Sigmoid colon (tissue), 3 donors: ENCODE measurements at regions not wholly inside any gene's neighbourhood (a gene's known extent, or its start where the extent isn't known, plus 50 kb on each side); places are given as distances from the start of the nearest gene placed in this dataset.

ENCODE experiments used
- POLR2A ChIP-seq, 2 donors: fragments of 450-650 bp; IDR thresholded peaks; one replicate each; pipeline ENCODE4 v1.6.1; 2016; ENCODE audit warnings: antibody characterized with exemption in 2 of 2, mild to moderate bottlenecking in 2 of 2, moderate library complexity in 2 of 2
- TF ChIP-seq, protein P1 (sequence below), 4 experiments: fragments of 450-650 bp in 3 of 4; fragments of 200-600 bp in 1 of 4; IDR thresholded peaks; one replicate each; pipeline ENCODE4 v1.5.1; 2016 to 2019; ENCODE audit warnings: antibody characterized with exemption in 4 of 4, mild to moderate bottlenecking in 3 of 4, moderate library complexity in 2 of 4

DNA sequence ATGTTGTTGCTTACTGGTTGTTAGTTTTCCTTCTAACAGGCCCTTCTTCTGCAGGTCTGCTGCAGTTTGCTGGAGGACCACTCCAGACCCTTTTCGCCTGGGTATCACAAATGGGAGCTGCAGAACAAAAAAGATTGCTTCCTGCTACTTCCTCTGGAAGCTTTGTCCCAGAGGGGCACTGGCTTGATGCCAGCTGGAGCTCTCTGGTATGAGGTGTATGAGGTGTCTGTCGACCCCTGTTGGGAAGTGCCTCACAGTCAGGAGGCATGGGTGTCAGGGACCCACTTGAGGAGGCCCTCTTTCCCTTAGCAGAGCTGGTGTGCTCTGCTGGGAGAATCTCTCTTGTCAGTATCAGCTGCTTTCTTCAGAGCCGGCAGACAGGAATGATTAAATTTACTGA, 127.4 kb upstream of the EDA2R start:
- TF ChIP-seq, protein P1, sequence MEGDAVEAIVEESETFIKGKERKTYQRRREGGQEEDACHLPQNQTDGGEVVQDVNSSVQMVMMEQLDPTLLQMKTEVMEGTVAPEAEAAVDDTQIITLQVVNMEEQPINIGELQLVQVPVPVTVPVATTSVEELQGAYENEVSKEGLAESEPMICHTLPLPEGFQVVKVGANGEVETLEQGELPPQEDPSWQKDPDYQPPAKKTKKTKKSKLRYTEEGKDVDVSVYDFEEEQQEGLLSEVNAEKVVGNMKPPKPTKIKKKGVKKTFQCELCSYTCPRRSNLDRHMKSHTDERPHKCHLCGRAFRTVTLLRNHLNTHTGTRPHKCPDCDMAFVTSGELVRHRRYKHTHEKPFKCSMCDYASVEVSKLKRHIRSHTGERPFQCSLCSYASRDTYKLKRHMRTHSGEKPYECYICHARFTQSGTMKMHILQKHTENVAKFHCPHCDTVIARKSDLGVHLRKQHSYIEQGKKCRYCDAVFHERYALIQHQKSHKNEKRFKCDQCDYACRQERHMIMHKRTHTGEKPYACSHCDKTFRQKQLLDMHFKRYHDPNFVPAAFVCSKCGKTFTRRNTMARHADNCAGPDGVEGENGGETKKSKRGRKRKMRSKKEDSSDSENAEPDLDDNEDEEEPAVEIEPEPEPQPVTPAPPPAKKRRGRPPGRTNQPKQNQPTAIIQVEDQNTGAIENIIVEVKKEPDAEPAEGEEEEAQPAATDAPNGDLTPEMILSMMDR (IDR thresholded peaks at IDR 0.05) = no peak
- no peak for TF ChIP-seq POLR2A (IDR thresholded peaks at IDR 0.05)
